ENCODE measurements at regions not wholly inside any gene's neighbourhood (a gene's known extent, or its start where the extent isn't known, plus 50 kb on each side); places are given as distances from the start of the nearest gene placed in this dataset.
A peak's percentile ranks its signal among the peaks of the same experiment; 100 is the strongest.

GRCh38 chr6:87803791-87804190, 101.8 kb upstream of the AKIRIN2 start:
- no peak for DNase-seq (ENCODE audit: low read depth)
- TF ChIP-seq CTCF (conservative IDR thresholded peaks at IDR 0.05; ENCODE audit: low read depth, low read length) = no peak
- H3K4me3 ChIP-seq (ENCODE audit: low read length) = no peak overlapping the region

DNA sequence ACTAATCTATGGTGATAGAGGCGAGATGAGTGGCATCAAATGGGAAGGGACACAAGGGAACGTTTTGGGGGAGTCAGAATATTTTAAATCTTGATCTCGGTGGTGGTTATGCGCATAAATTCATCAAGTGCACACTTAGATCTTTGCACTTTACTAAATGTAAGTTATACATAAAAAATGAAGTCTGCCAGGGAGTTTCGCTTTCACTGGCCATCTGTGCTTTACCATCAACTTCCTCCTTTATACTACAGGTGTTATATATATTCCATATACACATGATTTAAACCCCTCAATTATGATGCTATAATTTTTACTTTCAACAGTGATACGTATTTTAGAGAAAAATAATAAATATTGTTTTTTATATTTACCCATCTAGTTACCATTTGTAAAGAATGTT, 97.6 kb upstream of the AKIRIN2 start:
- no peak for DNase-seq (ENCODE audit: low read depth)
- no peak overlapping the region for H3K4me3 ChIP-seq (ENCODE audit: low read length)
- TF ChIP-seq CTCF (conservative IDR thresholded peaks at IDR 0.05; ENCODE audit: low read depth, low read length) = no peak

DNA sequence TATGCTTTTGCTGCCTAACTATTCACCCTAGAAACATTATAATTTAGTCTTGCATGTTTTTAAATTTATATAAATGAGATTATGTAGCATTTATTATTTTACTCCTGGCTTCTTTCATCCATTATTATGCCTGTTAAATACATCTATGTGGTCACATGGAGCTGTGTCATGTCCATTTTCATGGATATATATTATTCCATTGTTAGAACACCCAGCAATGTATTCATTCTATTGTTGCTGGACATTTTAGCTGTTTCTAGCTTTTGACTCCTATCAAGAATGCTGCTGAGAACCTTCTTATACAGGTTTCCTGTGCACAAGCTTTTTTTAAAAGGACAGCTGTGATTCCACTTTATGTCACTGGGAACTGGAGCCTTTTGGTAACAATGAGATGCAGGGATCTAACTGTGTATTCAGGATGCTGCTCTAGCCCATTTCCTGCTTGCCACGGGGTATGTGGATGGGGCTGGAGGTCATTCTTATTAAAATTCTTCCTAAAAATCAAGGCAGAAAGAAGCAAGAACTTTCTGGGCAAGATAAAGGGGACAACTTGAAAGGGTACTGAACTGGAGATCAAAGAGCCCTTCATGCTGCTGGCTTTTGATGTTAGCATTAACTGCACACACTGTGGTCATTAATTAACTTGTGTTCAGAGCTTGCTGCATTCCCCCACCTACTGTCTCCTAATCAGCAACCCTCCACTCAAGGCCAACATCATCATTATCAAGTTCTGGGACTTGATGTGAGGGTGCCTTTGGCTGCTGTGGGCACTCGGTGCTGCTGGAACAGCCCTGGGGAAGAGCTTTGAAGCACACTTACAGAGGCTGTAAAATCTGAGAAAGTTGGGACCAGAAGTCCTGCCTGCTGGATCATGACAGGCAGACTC, 96.6 kb upstream of the AKIRIN2 start:
- TF ChIP-seq CTCF (conservative IDR thresholded peaks at IDR 0.05; ENCODE audit: low read depth, low read length) = no peak
- no peak for DNase-seq (ENCODE audit: low read depth)
- no peak overlapping the region for H3K4me3 ChIP-seq (ENCODE audit: low read length)

- DNase-seq (ENCODE audit: low read depth) = no peak
- TF ChIP-seq CTCF (conservative IDR thresholded peaks at IDR 0.05; ENCODE audit: low read depth, low read length) = no peak
Observed at GRCh38 chr6:87794922-87795885, 93.2 kb upstream of the AKIRIN2 start.

GRCh38 chr6:87793315-87793714, 91.3 kb upstream of the AKIRIN2 start:
- no peak for DNase-seq (ENCODE audit: low read depth)
- no peak for TF ChIP-seq CTCF (conservative IDR thresholded peaks at IDR 0.05; ENCODE audit: low read depth, low read length)
- H3K4me3 ChIP-seq (ENCODE audit: low read length) = no peak overlapping the region

More at GRCh38 chr6:87794922-87795885, 93.2 kb upstream of the AKIRIN2 start:
- H3K4me3 ChIP-seq (ENCODE audit: low read length) = no peak overlapping the region

- no peak for TF ChIP-seq CTCF (conservative IDR thresholded peaks at IDR 0.05; ENCODE audit: low read depth, low read length)
- no peak overlapping the region for H3K4me3 ChIP-seq (ENCODE audit: low read length)
- DNase-seq (ENCODE audit: low read depth) = peak; percentile 82
Observed at GRCh38 chr6:87791982-87792381, 89.9 kb upstream of the AKIRIN2 start.
